ENCODE measurements at regions not wholly inside any gene's neighbourhood (a gene's known extent, or its start where the extent isn't known, plus 50 kb on each side); places are given as distances from the start of the nearest gene placed in this dataset.

DNA sequence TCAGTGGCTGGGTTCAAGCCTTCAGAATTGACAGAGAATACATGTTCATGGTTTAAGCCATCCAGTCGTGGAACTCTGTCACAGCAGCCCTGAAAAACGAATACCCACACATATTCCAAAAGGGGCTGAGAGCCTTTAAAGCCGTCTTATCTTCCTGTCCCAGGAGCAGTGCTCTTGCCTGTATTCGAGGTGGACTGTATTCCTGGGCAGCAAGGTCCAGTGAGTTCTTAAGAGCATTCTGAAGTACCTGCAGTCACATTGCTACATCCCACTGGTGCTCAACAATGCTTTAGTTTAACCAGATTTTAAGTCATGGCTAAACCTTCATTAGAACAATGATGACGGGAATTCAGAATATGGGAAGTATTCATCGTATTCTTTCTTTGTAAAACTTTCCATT, 380.7 kb upstream of the KLF4 start:
- TF ChIP-seq, protein P1, sequence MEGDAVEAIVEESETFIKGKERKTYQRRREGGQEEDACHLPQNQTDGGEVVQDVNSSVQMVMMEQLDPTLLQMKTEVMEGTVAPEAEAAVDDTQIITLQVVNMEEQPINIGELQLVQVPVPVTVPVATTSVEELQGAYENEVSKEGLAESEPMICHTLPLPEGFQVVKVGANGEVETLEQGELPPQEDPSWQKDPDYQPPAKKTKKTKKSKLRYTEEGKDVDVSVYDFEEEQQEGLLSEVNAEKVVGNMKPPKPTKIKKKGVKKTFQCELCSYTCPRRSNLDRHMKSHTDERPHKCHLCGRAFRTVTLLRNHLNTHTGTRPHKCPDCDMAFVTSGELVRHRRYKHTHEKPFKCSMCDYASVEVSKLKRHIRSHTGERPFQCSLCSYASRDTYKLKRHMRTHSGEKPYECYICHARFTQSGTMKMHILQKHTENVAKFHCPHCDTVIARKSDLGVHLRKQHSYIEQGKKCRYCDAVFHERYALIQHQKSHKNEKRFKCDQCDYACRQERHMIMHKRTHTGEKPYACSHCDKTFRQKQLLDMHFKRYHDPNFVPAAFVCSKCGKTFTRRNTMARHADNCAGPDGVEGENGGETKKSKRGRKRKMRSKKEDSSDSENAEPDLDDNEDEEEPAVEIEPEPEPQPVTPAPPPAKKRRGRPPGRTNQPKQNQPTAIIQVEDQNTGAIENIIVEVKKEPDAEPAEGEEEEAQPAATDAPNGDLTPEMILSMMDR (IDR thresholded peaks at IDR 0.05), result no peak
- no peak for TF ChIP-seq EZH2 (IDR thresholded peaks at IDR 0.05; ENCODE audit: borderline replicate concordance, insufficient read depth, low read depth, low read length, poor library complexity, severe bottlenecking)

Measured in B cell (primary cell).